Muscle of leg (tissue), 3 donors: ENCODE measurements at regions not wholly inside any gene's neighbourhood (a gene's known extent, or its start where the extent isn't known, plus 50 kb on each side); places are given as distances from the start of the nearest gene placed in this dataset.

Source experiments
- DNase-seq: peaks from one replicate; pipeline ENCODE4 v3.0.0; 2013
- H3K27ac ChIP-seq: one replicate; pipeline ENCODE4 v1.5.1; 2013; ENCODE audit warnings: mild to moderate bottlenecking, low read length, control low read depth
- H3K27me3 ChIP-seq: one replicate; pipeline ENCODE4 v1.6.1; 2013; ENCODE audit warnings: low read length; ENCODE audit not compliant: control insufficient read depth, insufficient read depth
- H3K36me3 ChIP-seq: one replicate; pipeline ENCODE4 v1.6.1; 2013; ENCODE audit warnings: low read length; ENCODE audit not compliant: control insufficient read depth, insufficient read depth
- H3K4me1 ChIP-seq: one replicate; pipeline ENCODE4 v1.6.1; 2013; ENCODE audit warnings: low read length; ENCODE audit not compliant: control insufficient read depth, insufficient read depth
- H3K4me3 ChIP-seq: one replicate; pipeline ENCODE4 v1.5.1; 2013; ENCODE audit warnings: low read length, control low read depth
- H3K9me3 ChIP-seq: replicated peaks from 2 replicates; pipeline ENCODE4 v1.6.1; 2013; ENCODE audit warnings: low read depth, low read length; ENCODE audit not compliant: control insufficient read depth
- WGBS: methylation state at CpG from one replicate; pipeline ENCODE4 v1.1.5; 2013; ENCODE audit warnings: missing lambda C conversion rate; ENCODE audit not compliant: insufficient coverage; 5-methylcytosine and 5-hydroxymethylcytosine counted together

DNA sequence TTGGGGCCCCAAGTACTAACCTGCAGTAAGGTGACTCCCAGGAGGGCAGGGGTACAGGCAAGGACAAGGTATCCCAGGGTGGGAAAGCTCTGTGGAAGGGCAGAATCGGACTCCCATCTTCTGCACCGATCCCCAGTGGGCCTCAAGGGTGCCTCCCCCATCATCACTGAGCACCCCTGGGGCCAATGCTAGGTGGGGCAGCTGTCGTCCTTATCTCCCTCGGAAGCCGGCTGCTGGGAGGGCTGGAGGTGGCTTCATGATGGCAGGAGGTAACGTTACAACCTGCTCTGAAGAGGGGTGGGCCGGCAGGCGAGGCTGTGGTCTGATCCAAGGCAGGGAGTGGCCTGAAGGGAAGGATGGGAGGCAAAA is 87.6 kb upstream of the LINC01488 start:
- Histone ChIP-seq H3K27me3 (peaks cover 2% of the 10 kb centered on the region), H3K27ac (no peak overlapping the region), H3K4me1 (peaks cover 27% of the 10 kb centered on the region), H3K9me3 (peaks cover under 1% of the 10 kb centered on the region), H3K4me3 (no peak overlapping the region), H3K36me3 (no peaks in the 10 kb centered on the region)
- DNase-seq, result no peak
- 62% methylated on average over 6 of the region's 8 CpGs for WGBS

DNA sequence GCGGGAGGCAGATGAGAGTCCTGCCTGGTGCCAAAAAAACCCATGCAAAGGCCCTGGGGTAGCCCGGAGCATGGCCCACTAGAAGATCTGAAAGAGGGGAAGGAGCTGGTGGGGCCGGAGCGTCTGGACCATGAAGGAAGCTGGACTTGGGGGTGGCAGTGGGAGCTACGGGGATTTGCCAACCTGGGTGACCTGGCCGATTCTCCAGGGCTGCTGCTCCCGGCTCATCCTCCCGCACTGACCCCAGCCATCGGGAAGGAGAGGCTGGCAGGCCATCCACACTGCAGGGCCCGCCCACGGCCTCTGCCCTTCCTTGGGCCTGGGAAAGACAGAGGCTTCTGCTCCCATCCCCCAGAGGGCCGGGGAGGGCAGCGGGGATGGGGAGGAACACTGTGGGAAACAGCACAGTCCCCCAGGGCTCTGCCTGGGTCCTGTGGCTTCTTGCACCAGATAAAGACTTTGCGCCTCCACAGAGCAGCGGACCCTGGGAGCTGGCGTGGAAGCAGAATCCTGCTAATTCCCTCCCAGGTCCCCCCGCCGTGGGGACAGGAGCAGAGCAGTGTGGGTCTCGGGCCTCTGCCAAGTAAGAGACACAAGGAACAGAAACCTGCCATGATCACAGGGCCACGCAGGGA is 87.1 kb upstream of the LINC01488 start:
- 68% methylated on average over 15 of the region's 20 CpGs for WGBS
- Histone ChIP-seq H3K9me3 (no peaks in the 10 kb centered on the region), H3K4me1 (peaks cover 32% of the 10 kb centered on the region), H3K27me3 (peaks cover 3% of the 10 kb centered on the region), H3K36me3 (no peaks in the 10 kb centered on the region), H3K27ac (no peak overlapping the region), H3K4me3 (no peak overlapping the region)
- no peak for DNase-seq

DNA sequence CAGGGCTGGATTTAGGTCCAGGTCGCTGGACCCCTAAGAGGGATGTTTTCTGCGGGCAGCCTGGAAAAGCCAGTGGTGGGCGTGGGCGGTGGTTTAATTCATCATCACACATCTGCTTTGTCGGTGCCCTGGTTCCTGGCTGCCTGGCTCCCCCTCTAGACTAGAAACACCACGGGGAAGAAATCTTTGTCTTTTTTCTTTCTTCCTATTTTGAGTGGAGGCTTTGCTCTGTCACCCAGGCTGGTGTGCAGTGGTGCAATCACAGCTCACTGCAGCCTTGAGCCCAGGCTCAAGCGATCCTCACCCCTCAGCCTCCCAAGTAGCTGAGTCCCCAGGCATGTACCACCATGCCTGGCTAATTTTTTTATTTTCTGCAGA is 86.6 kb upstream of the LINC01488 start:
- Histone ChIP-seq H3K27me3 (peaks cover 3% of the 10 kb centered on the region), H3K9me3 (no peaks in the 10 kb centered on the region), H3K4me3 (no peak overlapping the region), H3K27ac (no peak overlapping the region), H3K4me1 (peaks cover 34% of the 10 kb centered on the region), H3K36me3 (no peaks in the 10 kb centered on the region)
- WGBS, result 29% methylated on average over 4 of the region's 7 CpGs
- no peak for DNase-seq

DNA sequence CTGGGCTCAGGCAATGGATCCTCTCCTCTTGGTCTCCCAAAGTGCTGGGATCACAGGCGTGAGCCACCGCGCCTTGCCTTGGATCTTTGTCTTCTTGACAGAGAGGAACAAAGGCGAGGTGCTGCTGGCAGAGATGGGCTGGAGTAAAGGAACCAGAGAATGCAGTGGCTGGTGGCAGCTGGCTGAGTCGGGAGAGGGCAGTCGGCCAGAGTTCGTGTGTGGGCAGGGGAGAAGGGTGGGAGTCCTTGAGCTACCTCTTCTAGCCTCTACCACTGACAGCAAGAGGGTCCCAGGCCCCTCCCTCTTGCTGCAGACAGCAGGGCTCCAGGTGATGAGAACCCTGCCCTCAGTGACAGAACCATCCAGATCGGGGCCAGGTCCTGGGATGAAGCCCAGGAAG is 86.2 kb upstream of the LINC01488 start:
- peaks cover 2% of the 10 kb centered on the region for H3K9me3 ChIP-seq
- peaks cover 2% of the 10 kb centered on the region for H3K27me3 ChIP-seq
- WGBS, result 76% methylated on average over 5 of the region's 8 CpGs
- H3K4me3 ChIP-seq, result no peak overlapping the region
- no peak overlapping the region for H3K27ac ChIP-seq
- DNase-seq, result no peak
- H3K36me3 ChIP-seq, result no peaks in the 10 kb centered on the region
- H3K4me1 ChIP-seq, result peaks cover 34% of the 10 kb centered on the region

DNA sequence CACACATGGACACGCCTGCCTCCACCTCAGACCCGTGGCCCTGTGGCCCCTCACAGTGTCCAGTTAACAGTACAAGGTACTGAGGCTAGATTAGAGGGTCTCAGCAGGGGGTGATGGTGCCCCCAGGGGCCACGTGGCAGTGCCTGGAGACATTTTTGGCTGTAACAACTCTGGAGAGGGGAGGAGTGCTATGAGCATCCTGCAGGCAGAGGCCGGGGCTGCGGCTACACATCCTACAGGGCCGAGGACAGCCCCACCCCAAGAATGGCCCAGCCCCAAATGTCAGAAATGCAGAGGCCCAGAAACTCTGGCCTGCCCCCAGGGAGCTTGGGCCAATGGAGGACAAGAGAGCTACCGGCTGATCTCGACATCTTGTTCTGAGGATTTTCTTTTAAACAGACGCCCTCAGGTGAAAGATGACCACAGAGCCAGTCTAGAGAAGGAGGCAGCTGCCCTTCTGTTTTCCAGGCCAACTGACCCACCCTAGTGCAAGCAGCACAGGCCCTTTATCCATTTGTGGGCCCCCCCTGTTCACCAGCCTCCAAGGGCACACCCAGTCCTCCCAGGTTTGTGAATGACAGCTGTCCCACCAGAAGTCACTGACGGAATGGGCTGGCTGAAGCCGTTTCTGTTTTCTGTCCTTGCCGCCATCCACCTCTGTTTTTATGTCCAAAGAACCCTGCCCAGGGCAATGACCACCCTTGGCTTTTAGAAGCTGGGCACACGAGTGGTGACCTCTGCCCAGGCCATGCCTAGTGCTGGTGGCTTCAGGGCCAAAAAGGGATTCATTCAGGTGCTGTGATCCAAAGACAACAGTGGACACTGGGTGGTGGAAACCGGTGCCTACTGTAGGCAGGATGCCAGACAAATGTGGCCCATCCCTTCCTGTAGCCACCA is 85.2 kb upstream of the LINC01488 start:
- Histone ChIP-seq H3K27me3 (peaks cover 2% of the 10 kb centered on the region), H3K27ac (no peak overlapping the region), H3K4me3 (no peak overlapping the region), H3K36me3 (no peaks in the 10 kb centered on the region), H3K4me1 (peaks cover 36% of the 10 kb centered on the region), H3K9me3 (peaks cover 2% of the 10 kb centered on the region)
- DNase-seq, result no peak
- WGBS, result 78% methylated on average over 9 of the region's 14 CpGs

DNA sequence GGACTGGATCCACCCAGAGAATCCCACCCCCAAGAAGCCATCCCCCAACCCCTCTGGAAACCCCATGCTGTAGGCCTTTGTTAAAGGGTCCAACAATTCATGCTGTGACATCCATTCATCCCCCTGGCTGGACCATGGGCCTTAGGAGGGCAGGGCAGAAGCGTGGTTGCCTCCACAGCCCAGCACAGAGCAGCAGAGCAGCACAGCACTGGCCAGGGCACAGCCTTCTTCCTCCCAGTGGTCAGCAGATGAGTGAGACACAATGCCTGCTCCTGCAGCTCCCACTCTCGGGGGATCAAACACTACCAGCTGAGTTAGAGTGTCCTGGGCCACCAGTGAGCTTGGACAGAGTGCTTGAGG is 84.5 kb upstream of the LINC01488 start:
- no peaks in the 10 kb centered on the region for H3K36me3 ChIP-seq
- no peak overlapping the region for H3K27ac ChIP-seq
- peaks cover 2% of the 10 kb centered on the region for H3K9me3 ChIP-seq
- WGBS, result 74% methylated on average over 2 of the region's 2 CpGs
- H3K4me1 ChIP-seq, result peaks cover 39% of the 10 kb centered on the region
- peaks cover 2% of the 10 kb centered on the region for H3K27me3 ChIP-seq
- no peak for DNase-seq
- H3K4me3 ChIP-seq, result no peak overlapping the region

DNA sequence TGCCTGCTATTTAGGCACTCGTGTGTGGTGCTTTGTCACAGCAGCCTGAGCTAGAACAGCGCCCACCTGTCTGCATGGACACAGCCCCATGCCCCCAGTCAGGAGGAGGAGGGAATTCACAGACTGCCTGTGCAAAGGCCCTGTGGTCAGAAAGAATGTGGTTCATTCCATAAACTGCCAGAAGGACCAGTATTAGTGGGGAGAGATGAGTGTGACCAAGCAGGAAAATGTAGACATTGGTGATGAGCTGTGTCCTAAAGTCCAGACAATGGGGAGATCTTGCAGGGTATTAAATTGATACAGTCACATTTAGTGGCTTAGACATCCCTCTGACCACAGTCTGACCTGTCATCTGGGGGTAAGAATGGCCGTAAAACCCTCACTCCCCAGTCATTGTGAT is 83.7 kb upstream of the LINC01488 start:
- Histone ChIP-seq H3K27ac (no peak overlapping the region), H3K36me3 (no peaks in the 10 kb centered on the region), H3K4me3 (no peak overlapping the region), H3K27me3 (peaks cover 2% of the 10 kb centered on the region), H3K9me3 (peaks cover 5% of the 10 kb centered on the region), H3K4me1 (peaks cover 39% of the 10 kb centered on the region)
- WGBS, result 92% methylated on average over 2 of the region's 3 CpGs
- no peak for DNase-seq

DNA sequence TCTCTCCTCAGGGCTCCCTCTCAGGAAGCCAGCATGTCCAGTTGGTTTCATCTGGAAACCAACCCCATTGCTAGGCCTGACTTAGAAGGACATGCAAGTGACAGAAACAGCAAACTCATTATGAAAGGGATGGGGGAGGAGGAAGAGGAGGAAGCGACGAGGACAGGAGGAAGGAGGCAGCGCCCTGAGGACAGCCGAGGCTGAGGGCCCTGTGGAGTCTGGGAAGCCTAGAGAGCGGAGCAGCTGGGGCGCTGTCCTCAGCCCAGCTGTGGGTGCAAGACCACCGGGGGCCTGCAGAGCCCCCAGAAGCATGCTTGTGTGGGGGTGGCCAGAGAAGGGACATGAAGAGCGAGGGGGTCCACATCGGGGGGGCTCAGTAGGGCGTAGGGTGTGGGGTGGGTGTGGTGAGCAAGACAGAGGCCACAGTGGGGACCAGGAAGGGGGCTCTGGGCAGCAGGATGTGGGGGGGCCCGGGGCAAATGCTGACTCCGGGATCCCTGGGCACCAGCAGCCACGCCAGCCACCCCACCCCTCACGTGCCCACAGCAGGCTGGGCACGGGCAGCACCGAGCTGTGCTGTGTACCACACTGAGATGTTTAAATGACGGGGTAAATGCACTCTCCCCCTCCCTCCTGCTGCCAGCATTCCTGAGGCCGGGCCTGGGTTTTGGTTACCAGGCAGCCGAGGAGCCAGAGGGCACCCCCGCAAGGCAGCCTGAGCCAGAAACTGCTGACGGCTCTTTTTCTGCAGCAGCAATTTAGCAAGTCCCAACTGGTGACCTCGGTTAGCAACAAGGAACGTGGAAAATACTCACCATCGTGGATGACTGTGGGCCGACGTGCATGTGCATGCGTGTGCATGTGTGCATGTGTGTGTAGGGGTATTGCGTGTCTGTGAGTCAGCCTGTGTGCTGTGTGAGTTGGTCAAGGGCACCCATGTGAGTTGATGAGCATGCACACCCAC is 82.7 kb upstream of the LINC01488 start:
- H3K27ac ChIP-seq, result no peak overlapping the region
- WGBS, result 57% methylated on average over 25 of the region's 28 CpGs
- H3K9me3 ChIP-seq, result peaks cover 8% of the 10 kb centered on the region
- peaks cover 2% of the 10 kb centered on the region for H3K27me3 ChIP-seq
- H3K36me3 ChIP-seq, result no peaks in the 10 kb centered on the region
- H3K4me3 ChIP-seq, result no peak overlapping the region
- peaks cover 39% of the 10 kb centered on the region for H3K4me1 ChIP-seq
- peak; percentile 46 for DNase-seq

DNA sequence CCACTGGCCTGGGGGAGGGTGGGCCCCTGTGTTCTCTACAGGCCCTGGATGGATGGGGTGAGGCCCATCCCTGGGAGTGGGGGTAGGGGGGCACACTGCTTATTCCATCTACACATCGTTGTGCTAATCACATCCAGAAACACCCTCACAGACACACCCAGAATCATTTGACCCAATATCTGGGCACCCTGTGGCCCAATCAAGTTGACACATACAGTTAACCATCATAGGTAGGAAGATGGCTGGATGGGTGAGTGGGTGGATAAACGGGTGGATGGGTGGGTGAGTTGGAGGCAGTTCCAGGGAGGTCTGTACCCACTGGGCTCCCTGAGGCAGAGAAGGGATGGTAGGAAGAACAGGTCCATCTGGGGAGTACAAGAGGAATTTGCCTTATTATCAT is 81.3 kb upstream of the LINC01488 start:
- Histone ChIP-seq H3K36me3 (no peaks in the 10 kb centered on the region), H3K27me3 (peaks cover 2% of the 10 kb centered on the region), H3K9me3 (peaks cover 8% of the 10 kb centered on the region), H3K27ac (no peak overlapping the region), H3K4me3 (no peak overlapping the region), H3K4me1 (peaks cover 31% of the 10 kb centered on the region)
- no peak for DNase-seq
- WGBS, result no CpG with 5 or more reads among the region's 2 CpGs
